ENCODE measurements at regions not wholly inside any gene's neighbourhood (a gene's known extent, or its start where the extent isn't known, plus 50 kb on each side); places are given as distances from the start of the nearest gene placed in this dataset.

- TF ChIP-seq CTCF (IDR thresholded peaks at IDR 0.05) (no peak), POLR2AphosphoS5 (IDR thresholded peaks at IDR 0.05; ENCODE audit: low read depth, low read length) (no peak)
These were observed 119.1 kb upstream of the SPRED2 start for GRCh38 chr2:65551528-65551927.

Measured in Panc1 (cell line).